CD4-positive, alpha-beta T cell (primary cell): ENCODE measurements at regions not wholly inside any gene's neighbourhood (a gene's known extent, or its start where the extent isn't known, plus 50 kb on each side); places are given as distances from the start of the nearest gene placed in this dataset.

Source experiments
- ATAC-seq: fragments of 200-7000 bp; cut with Tn5 transposase; one replicate; pipeline ENCODE4 v1.10.0; 2022; ENCODE audit warnings: mild to moderate bottlenecking; ENCODE audit not compliant: poor library complexity
- CTCF ChIA-PET: fragments of 350-600 bp; sonication (Branson Sonifier 250); formaldehyde crosslinking; loops from one replicate; lab custom pipeline; 2021; ENCODE audit warnings: antibody characterized with exemption, inconsistent platforms; lab: Charles Lee
- POLR2A ChIA-PET: fragments of 350-600 bp; sonication (Branson Sonifier 250); formaldehyde crosslinking; loops from one replicate; lab custom pipeline; 2021; ENCODE audit warnings: antibody characterized with exemption, inconsistent platforms; lab: Charles Lee
- DNase-seq, 14 experiments: peaks; one replicate each; pipeline ENCODE4 v3.0.0-alpha.2; 2013 to 2020; ENCODE audit warnings: mixed read lengths in 2 of 14
- H3K27ac ChIP-seq, 2 donors: one replicate each; pipeline versions ENCODE4 v1.5.1 to v1.7.0; 2013; ENCODE audit warnings: low read length in 2 of 2, low read depth in 1 of 2, mild to moderate bottlenecking in 1 of 2
- H3K27me3 ChIP-seq, 2 experiments: 1 replicate in 1 of 2; 2 replicates in 1 of 2; pipeline versions ENCODE4 v1.6.1 to v1.7.0; 2013; ENCODE audit warnings: low read length in 2 of 2, control low read depth in 1 of 2, mild to moderate bottlenecking in 1 of 2, moderate library complexity in 1 of 2; ENCODE audit not compliant: insufficient read depth in 2 of 2, control insufficient read depth in 1 of 2
- H3K36me3 ChIP-seq: one replicate; pipeline ENCODE4 v1.6.1; 2013; ENCODE audit warnings: low read length, control low read depth; ENCODE audit not compliant: insufficient read depth
- H3K4me1 ChIP-seq: one replicate; pipeline ENCODE4 v1.6.1; 2013; ENCODE audit warnings: low read length, control low read depth; ENCODE audit not compliant: insufficient read depth
- H3K4me3 ChIP-seq: one replicate; pipeline ENCODE4 v1.5.1; 2013; ENCODE audit warnings: mild to moderate bottlenecking, low read length, moderate library complexity
- H3K9me3 ChIP-seq, 2 experiments: 1 replicate in 1 of 2; 2 replicates in 1 of 2; pipeline versions ENCODE4 v1.6.1 to v1.7.0; 2013; ENCODE audit warnings: low read length in 2 of 2, mild to moderate bottlenecking in 2 of 2, control low read depth in 1 of 2, moderate library complexity in 1 of 2; ENCODE audit not compliant: control insufficient read depth in 1 of 2, insufficient read depth in 1 of 2
- H3K27ac Mint-ChIP-seq: one replicate; pipeline ENCODE4 v1.8.0; 2020; ENCODE audit warnings: mixed read lengths
- H3K27me3 Mint-ChIP-seq: one replicate; pipeline ENCODE4 v1.8.0; 2021; ENCODE audit warnings: mixed read lengths
- H3K36me3 Mint-ChIP-seq: one replicate; pipeline ENCODE4 v1.8.0; 2021; ENCODE audit warnings: low read depth, mixed read lengths
- H3K4me1 Mint-ChIP-seq: one replicate; pipeline ENCODE4 v1.8.0; 2021; ENCODE audit warnings: low read depth, mixed read lengths
- H3K4me3 Mint-ChIP-seq: one replicate; pipeline ENCODE4 v1.8.0; 2020; ENCODE audit warnings: mild to moderate bottlenecking, mixed read lengths
- H3K9me3 Mint-ChIP-seq: one replicate; pipeline ENCODE4 v1.8.0; 2020; ENCODE audit warnings: mixed read lengths
- intact Hi-C, 2 experiments: fragments of 100-400 bp; cut with DNase I in 1 of 2; cut with micrococcal nuclease in 1 of 2; formaldehyde crosslinking; loops; one replicate each; pipeline versions ENCODE4 v1.15.1 to v1.9.0; 2023 to 2025; cut with DNase I, micrococcal nuclease
- TF ChIP-seq, protein P1 (sequence below): fragments of 200-600 bp; IDR thresholded peaks from one replicate; pipeline ENCODE4 v1.8.0; 2022; ENCODE audit warnings: antibody characterized with exemption, mild to moderate bottlenecking

DNA sequence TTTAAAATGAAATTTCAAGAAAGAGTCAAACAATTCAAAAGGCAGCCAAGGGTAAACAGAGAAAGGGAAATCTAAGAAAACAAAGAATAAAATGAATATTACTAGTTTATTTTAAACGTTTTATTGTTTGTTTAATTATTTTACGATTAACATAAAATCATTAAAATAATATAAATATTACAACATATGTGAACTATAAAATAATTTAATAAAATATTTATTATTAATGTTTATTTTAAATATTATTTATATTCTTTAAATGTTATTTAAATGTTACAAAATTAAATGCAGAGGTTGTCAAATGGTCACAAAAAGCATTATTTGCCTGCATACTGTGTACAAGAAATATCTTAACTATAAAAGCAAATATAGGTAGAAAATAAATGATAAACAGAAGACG is 786.7 kb upstream of the GHITM start:
- ATAC-seq: no peak
- Mint-ChIP-seq H3K36me3 (no peaks in the 10 kb centered on the region), H3K4me3 (no peak overlapping the region), H3K27ac (no peak overlapping the region), H3K4me1 (no peaks in the 10 kb centered on the region), H3K27me3 (no peaks in the 10 kb centered on the region), H3K9me3 (peaks cover 2% of the 10 kb centered on the region)
- ChIA-PET POLR2A (no interaction called here), CTCF (no interaction called here)
- intact Hi-C loops: no loop called here
- no peaks in the 10 kb centered on the region for H3K4me1 ChIP-seq
- H3K27ac ChIP-seq: no peak overlapping the region
- H3K4me3 ChIP-seq: no peak overlapping the region
- peaks cover 0 to 12% of the 10 kb centered on the region in 2 experiments for H3K9me3 ChIP-seq
- TF ChIP-seq, protein P1, sequence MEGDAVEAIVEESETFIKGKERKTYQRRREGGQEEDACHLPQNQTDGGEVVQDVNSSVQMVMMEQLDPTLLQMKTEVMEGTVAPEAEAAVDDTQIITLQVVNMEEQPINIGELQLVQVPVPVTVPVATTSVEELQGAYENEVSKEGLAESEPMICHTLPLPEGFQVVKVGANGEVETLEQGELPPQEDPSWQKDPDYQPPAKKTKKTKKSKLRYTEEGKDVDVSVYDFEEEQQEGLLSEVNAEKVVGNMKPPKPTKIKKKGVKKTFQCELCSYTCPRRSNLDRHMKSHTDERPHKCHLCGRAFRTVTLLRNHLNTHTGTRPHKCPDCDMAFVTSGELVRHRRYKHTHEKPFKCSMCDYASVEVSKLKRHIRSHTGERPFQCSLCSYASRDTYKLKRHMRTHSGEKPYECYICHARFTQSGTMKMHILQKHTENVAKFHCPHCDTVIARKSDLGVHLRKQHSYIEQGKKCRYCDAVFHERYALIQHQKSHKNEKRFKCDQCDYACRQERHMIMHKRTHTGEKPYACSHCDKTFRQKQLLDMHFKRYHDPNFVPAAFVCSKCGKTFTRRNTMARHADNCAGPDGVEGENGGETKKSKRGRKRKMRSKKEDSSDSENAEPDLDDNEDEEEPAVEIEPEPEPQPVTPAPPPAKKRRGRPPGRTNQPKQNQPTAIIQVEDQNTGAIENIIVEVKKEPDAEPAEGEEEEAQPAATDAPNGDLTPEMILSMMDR: no peak
- H3K36me3 ChIP-seq: no peaks in the 10 kb centered on the region
- no peaks in the 10 kb centered on the region for H3K27me3 ChIP-seq
- no peak for DNase-seq

DNA sequence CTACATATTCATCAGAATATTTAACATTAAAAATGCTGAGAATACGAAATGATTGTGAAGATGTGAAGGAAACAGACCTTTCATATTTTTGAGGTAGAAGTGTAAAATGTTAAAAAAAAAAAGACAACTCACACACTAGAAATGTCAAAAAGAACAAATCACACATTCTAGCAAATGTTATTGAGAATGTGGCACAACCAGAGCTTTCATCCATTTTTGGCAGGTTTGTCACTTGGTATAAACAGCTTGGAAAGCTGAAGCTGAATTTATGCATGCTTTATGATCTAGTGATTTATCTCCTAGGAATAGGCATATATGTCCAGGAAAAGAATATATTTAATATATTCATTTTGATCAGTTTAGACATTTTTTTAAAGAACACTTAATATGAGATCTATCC is 784.9 kb upstream of the GHITM start:
- ChIA-PET POLR2A (no interaction called here), CTCF (no interaction called here)
- H3K27ac Mint-ChIP-seq: no peak overlapping the region
- no peak overlapping the region for H3K4me3 Mint-ChIP-seq
- intact Hi-C loops: no loop called here
- no peak overlapping the region for H3K4me3 ChIP-seq
- H3K36me3 Mint-ChIP-seq: no peaks in the 10 kb centered on the region
- no peaks in the 10 kb centered on the region for H3K27me3 Mint-ChIP-seq
- no peaks in the 10 kb centered on the region for H3K4me1 Mint-ChIP-seq
- TF ChIP-seq, protein P1: no peak
- H3K9me3 ChIP-seq: peaks cover 0 to 8% of the 10 kb centered on the region in 2 experiments
- no peaks in the 10 kb centered on the region for H3K36me3 ChIP-seq
- DNase-seq (no peak), ATAC-seq (no peak)
- H3K4me1 ChIP-seq: no peaks in the 10 kb centered on the region
- H3K27me3 ChIP-seq: no peaks in the 10 kb centered on the region
- H3K9me3 Mint-ChIP-seq: peaks cover 2% of the 10 kb centered on the region
- no peak overlapping the region for H3K27ac ChIP-seq

DNA sequence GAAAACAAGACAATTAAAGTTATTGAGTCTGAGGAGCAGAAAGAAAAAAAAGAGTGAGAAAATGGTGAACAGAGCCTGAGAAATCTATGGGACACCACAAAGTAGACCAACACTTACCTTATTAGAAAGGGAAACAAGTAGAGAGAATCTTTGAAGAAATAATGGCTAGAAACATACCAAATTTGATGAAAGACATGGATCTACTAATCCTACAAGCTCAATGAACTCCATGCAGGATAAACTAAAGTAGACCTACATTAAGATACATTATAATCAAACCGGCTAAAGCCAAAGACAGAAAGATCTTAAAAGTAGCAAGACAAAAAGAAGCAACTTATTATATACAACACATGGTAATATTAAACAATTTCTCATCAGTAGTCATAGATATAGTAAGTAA is 782.3 kb upstream of the GHITM start:
- POLR2A ChIA-PET: no interaction called here
- Histone ChIP-seq H3K4me1 (no peaks in the 10 kb centered on the region), H3K9me3 (peaks cover 0 to 4% of the 10 kb centered on the region in 2 experiments), H3K4me3 (no peak overlapping the region), H3K27me3 (no peaks in the 10 kb centered on the region), H3K27ac (no peak overlapping the region), H3K36me3 (no peaks in the 10 kb centered on the region)
- CTCF ChIA-PET: no interaction called here
- no peak for DNase-seq
- Mint-ChIP-seq H3K27me3 (no peaks in the 10 kb centered on the region), H3K27ac (no peak overlapping the region), H3K36me3 (no peaks in the 10 kb centered on the region), H3K9me3 (no peaks in the 10 kb centered on the region), H3K4me3 (no peak overlapping the region), H3K4me1 (no peaks in the 10 kb centered on the region)
- ATAC-seq: no peak
- intact Hi-C loops: no loop called here
- TF ChIP-seq, protein P1: no peak
